DMS114 treated with DMSO at 0.1 percent for 48 hours (cell line): ENCODE measurements at regions not wholly inside any gene's neighbourhood (a gene's known extent, or its start where the extent isn't known, plus 50 kb on each side); places are given as distances from the start of the nearest gene placed in this dataset.
A peak's percentile ranks its signal among the peaks of the same experiment; 100 is the strongest.

ENCODE experiments used
- DNase-seq: peaks from one replicate; lab custom pipeline; 2025; ENCODE audit not compliant: unreplicated experiment; lab: John Stamatoyannopoulos, UW

- DNase-seq: no peak
Observed at GRCh38 chrX:15191830-15192229, 78.1 kb downstream of the ASB9 start.

DNA sequence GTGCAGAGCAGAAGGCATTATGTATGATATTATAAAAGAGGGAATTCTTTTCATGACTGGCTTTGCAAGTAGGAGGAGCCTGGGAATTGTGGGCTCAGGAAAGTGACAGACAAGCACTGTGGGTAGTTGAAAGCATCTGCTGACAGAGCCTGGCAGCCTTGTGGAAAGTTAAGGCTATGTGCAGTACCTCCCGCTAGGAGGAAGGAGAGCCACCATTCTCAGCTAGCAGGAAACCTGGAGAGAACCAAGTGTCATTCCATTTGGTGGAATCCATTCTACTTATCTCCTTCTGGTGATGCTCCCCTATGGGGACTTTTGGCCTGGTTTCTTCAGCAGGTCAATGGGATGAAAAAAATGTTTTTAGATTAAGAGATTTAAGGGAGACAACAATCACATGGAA is 81.8 kb downstream of the ASB9 start:
- DNase-seq: no peak

- DNase-seq: no peak
Observed at GRCh38 chrX:15177316-15177715, 92.6 kb downstream of the ASB9 start.

DNA sequence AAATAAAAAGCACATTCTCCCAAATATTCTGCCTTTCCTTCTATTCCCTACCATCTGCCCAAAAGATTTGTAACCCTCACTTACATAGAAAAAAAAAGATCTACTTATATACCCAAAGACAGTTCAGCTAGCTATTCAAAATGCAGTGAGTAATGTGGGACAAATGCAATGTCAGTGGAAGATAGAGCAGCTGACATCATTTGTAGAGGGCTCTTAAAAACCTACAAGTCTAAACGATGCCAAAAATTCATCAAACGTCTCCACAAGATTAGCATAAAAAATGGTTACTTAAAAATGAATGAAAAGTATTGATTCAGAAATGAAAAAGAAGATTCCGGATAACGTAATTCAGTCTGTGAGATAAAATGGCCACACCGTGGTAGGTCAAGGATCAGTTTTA is 96.5 kb downstream of the ASB9 start:
- DNase-seq: no peak

- no peak for DNase-seq
Observed at GRCh38 chrX:15170927-15171326, 99.0 kb downstream of the ASB9 start.

DNA sequence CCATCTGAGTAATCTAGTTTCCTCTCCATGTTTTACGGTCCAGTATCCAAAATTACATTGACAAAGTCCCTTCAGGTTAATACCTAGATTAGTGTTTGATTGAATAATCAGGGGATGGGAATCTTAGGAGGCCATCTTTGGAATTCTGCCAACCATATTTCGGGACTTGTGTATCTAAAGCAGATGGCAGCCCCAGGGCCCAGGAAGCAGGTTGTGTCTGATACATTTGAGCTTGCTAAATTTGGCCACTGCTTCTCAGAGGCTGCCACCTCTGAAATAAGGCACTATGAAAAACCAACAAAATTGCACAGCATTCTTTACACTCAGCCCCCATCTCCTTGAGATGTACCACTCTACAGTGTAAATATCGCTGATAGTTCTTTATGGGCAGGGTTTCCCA is 102.1 kb downstream of the ASB9 start:
- DNase-seq: no peak

DNA sequence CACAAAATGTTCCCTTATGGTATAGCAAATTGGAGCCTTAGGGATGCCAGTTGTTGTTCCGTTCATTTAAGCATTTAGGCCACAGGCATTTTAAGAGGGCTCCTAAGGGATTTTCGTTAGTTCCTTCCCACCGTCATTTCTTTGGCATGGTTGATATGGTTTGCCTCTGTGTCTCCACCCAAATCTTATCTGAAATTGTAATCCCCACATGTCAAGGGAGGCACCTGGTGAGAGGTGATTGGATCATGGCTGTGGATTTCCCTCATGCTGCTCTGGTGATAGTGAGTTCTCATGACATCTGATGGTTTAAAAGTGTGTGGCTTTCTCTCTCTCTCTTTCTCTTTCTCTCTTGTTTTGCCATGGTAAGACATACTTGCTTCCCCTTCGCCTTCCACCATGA is 104.1 kb downstream of the ASB9 start:
- DNase-seq: no peak

DNA sequence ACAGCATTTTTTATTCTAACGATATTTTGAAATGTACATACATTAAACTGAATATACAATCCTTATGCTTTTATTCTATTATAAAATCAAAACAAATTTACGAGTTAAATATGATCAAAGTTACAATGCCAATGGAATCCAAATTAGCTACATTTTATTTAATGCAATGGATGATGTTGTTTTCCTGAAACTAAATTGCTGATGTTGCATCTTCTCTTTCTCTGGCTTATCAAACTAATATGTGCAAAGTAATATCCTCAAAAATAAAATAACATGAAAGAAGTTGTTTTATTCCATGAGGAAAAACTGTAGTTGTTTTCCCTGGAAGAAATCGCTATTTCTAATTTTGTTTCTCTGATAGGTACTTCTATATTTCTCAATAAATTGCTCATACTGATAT is 106.8 kb downstream of the ASB9 start:
- no peak for DNase-seq

GRCh38 chrX:15160558-15161095 is 109.3 kb downstream of the ASB9 start:
- no peak for DNase-seq

DNA sequence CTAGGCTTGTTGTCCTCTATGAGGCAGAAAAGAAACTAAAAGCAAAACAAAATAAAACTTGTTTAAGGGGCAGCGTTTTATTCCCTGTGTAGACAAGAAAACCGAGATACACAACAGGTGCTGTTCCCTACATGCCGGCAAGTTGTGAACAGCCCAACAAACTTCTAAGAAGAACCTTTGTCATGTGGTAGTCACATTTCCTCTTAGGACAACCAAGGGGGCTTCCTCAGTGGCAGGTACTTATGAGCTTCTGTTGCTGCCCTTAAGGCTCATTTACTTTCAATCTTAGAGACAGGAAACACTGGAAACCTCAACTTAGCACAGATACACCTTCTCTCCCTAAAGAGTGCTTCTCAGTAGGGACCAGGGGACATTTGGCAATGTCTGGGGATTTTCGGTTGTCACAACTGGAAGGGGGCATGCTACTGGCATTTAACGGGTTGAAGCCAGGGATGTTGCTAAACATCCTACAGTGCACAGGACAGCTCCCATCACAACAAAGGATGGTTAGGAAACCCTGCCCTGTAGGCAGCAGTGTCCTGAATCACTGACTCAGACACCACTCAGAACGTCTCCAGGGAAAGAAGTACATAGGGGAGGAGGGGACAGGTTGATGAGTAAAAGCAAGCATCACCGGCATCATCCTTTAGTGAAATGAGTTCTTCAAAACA is 111.0 kb downstream of the ASB9 start:
- no peak for DNase-seq

DNA sequence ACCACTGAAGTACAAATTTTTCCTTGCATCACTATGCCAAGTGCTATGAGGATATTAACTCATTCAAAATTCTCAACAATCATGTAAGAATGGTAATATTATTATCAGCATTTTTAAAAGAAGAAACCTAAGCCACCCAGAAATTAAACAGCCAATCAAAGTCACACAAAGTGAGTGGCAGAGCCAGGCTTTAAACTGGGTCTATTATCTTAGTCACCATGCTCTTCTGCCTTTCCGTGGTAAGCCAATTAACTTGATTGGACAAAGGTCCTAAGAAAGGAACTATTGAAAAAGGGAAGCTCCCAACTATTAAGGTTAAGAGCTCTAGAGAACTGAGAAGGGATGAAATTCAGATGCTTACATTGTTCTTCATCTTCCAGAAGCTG is 111.5 kb downstream of the ASB9 start:
- no peak for DNase-seq

- no peak for DNase-seq
Observed at GRCh38 chrX:15157624-15158023, 112.3 kb downstream of the ASB9 start.

DNA sequence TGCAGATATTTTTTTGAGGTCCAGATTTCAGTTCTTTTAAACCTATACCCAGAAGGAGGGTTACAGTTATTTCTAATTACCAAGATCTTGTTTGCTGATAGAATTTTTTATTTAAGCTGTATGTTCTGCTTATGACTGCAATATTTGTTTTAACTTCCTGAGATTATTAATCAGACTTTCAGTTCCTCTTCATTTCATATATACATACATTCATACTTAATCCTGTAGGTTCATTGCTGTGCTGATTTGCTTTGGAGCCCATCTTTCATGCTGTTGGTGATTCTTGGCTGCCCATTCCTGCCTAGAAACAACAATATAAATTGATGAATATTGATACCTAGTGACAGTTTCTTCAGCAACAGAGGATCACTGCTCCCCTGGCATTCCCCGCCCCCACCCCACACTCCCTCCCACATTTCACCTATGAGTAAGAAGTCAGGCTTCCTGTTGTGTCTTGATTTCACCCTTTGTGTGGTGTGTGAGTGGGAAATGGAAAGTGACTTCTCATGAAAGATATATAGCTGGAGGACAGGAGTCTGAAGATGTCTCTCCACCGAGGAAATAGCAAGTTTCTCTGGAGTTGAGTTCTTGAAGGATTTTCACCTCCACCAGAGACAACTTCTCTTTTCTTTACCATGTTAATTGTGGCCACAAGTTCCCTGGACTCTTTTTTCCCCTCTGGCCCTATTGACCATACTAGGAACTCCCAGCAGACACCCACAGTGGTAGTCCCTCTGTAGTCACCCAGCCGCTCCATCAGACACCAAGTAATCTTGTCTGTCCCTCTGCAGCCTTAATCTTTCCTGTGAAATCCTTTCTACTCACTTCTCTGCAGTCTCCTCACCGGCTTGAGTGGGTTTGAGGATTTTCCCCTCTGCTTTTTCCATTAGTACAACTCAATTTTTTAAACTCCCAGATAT is 118.4 kb downstream of the ASB9 start:
- no peak for DNase-seq

DNA sequence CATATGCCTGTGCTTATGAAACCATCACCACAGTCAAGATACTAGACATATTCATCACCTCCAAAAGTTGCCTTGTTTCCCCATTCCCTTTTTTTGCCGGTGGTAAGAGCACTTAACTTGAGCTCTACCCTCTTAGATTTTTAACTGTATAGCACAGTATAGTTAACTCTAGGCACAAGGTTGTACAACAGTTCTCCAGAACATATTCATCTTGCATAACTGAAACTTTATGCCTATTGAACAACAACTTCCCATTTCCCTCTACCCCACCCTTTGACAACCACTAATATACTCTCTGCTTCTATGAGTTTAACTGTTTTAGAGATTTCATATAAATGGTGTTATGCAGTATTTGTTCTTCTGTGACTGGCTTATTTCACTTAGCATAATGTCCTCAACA is 119.3 kb downstream of the ASB9 start:
- no peak for DNase-seq

DNA sequence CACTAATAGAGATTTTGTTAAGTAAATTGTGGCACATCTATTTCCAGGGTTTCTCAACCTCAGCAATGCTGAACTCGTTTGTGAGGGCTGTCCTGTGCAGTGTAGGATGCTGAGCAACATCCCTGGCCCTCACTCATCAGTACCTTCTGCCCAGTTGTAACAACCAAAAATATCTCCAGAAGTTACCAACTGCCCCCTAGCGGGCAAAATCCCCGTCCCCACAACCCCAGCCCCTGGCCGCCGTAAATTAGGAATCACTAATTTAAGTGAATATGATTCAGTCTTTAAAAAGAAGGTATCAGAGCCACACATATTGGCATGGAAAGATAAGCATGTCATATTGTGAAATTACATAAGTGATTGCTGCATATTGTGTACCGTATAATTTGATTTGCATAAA is 123.4 kb downstream of the ASB9 start:
- peak; percentile 2 for DNase-seq

DNA sequence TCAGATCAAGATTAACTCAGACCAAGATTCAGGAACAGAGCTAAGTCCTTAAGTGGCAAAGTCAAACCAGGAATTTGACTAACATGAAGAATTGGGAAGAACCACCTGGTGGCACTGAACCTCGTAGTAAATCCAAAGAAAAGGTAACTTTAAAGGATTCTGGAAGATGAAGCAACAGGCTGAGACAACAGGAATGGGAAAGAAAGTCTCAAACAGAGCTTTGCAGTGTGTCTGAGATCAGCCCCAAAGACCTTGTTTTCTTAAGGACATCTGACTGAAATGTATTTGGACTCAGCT is 126.1 kb downstream of the ASB9 start:
- DNase-seq: no peak

DNA sequence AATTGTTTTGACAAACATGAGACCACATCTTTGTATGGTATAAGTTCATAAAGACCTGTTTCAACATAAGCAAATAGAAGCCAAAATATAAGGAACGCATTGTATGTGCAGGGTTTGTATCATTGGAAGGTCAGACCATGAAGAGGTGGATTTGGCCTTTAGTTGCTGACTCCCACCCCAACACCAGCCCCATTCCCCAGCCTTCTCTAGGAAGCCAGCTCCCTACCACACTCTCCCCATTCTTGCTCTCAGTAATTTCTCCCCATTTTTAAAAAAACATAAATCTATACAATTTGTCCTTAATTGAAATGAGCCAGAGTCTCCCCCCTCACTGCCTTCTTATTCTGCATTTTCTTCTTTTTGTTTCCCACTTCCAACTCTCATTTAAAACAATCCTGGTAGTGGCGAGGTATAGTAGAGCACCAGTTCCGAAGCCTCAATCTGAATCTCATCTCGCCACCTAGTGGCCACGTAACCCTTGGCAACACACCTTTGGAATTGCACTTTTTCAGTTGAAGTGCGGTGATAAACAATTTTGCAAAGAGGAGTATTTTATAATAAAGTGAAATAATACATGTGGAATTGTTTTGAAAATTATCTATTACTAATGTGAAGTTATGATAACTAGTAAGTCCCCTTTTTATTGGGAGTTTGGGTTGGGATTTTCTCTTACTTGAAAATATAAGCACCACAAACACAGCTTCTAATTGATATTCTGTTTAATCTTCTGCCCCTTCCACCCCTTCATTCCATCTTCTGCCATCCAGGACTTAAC is 126.6 kb downstream of the ASB9 start:
- DNase-seq: peak; percentile 41

DNA sequence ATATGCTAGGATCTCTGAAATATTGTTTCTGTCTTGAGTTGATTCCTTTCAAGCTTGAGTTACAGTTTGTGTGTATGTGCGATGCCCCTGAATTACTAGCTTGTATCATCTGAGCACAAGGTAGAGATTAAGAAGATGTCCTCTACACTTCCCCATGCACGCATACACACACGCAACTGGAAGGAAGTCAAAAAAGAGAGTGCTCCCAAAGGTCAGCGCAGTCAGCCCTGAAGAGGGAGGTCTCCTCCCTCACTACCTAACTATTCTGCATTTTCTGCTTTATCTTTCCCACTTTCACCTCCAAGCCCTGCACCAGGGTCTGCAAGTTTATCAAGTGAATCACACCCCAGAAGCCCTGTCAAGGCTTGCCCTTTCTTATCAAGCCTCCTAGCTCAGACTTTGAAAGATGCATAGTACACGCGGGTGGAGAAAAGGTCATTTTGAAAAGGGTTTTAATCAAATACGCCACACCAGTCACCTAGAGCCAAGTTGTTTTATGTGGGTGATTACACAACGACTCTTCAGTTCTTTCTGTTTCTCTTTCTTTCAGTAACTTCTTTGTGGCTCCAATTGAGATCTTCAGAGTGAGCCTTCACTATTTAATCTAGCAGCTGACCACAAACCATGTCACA is 127.7 kb downstream of the ASB9 start:
- DNase-seq: no peak

- DNase-seq: no peak
Observed at GRCh38 chrX:15136795-15137194, 133.1 kb downstream of the ASB9 start.

DNA sequence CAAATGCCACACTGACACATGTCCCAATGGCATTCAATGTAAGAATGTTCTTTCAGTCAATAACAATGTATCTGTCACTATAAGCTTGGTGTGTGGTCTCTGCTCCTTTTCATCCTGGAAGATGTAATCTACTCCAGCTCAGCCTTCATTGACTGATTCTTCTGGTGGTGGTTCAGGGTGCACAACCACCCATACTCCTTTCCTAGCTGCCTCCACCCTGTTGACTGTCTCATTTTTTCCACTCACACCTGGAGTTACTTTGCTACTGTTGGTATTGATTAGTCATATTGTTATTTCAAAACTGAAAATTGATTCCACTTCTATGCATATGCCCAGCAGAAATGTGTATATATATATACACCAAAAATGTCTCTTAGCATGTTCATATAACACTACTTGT is 140.5 kb downstream of the ASB9 start:
- DNase-seq: no peak

DNA sequence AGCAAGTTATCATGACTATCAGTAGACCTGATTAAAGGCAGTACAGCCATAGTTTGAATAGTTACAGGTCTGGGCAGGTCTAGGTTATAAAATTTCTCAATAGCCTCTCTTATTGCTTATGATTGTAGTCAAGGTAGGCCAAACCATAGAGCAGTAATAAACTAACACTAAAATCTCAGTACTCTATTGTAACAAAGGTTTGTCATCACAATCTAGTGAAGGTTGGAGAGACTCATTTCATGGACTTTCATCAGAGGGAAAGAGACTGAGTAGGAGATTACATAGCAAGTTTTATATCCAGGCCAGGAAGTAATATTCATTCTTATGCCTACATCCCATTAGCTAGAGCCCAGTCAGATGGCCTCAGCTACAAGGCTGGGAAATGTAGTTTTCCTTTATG is 141.0 kb downstream of the ASB9 start:
- no peak for DNase-seq
